ENCODE measurements at regions not wholly inside any gene's neighbourhood (a gene's known extent, or its start where the extent isn't known, plus 50 kb on each side); places are given as distances from the start of the nearest gene placed in this dataset.
A peak's percentile ranks its signal among the peaks of the same experiment; 100 is the strongest.
"Not testable (repeated sequence)": the region's sequence is repeated elsewhere in the genome, so short reads cannot be mapped to it uniquely, and the experiment has no call there.

DNA sequence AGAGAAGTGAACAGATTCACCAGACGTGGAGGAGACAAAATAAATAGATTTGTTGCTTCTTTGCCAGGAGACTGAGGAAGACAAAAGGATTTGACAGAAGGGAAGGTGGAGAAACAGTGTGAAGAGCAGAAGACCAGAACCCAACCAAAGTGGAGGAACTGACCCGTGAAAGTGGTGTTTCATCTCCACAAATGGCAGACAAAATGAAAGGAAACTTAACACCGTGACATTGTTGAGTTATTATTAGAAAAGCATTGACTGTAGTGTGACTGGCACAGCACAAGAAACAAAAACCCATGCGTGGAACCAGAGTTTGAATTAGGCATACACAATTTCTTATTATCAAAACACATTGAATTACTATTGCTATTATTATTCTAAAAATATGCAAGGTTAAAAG, 518.1 kb downstream of the TMEM121 start:
- no peak for DNase-seq (ENCODE audit: low read depth in 2 of 2)

DNA sequence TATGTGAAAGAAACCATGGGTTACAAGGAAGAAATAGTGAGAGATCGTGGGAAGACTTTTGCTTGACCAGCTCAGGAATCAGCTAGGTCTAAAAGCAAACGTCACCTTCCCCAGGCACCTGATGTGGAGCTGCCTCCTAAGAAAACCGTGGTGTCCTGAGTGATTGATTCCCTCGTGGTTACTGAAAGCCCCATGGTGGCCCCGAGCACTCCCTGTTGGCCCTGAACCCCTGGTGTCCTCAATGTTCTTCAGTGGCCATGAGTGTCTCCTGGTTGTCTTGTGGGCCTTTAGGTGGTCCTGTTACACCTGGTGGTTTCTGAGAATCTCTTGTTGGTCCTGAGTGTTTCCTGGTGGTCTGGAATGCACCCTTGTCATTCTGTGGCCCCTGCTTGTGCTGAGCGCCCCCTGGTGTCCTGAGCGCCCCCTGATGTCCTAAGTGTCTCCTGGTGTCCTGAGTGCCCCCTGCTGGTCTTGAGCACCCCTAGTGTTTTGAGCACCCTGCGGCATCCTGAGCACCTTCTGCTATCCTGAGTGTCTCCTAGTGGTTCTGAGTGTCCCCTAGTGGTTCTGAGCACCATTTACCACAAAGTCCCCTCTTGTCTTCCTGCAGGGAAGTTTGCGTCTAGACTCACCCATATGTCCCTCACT, 518.7 kb downstream of the TMEM121 start:
- DNase-seq (ENCODE audit: low read depth in 2 of 2), result peak; percentile 69 to 77

GRCh38 chr14:106051796-106052195, 525.4 kb downstream of the TMEM121 start:
- no peak for DNase-seq (ENCODE audit: low read depth in 2 of 2)

DNA sequence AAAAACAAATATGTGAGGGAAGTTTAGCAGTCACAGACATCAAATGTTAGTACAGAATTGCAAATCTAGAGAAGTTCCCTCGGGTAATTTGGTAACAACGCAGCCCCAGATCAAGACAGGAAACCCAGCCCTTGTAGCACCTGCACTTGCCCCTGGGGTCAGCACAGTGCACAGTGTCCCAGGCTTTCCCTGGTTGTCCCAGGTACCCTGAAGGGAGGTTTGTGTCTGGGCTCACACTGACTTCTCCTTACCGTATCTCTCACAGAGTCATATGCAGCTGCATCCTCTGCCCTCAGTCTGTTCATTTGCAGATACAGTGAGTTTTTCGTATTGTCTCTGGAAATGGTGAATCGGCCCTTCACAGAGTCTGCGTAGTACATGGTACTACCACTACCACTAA, 528.9 kb downstream of the TMEM121 start:
- DNase-seq (ENCODE audit: low read depth in 2 of 2), result no peak

GRCh38 chr14:106058342-106058741, 532.0 kb downstream of the TMEM121 start:
- DNase-seq (ENCODE audit: low read depth in 2 of 2), result no peak

GRCh38 chr14:106060276-106060975, 534.0 kb downstream of the TMEM121 start:
- DNase-seq (ENCODE audit: low read depth in 2 of 2), result no peak

- peak; percentile 66 to 78 for DNase-seq (ENCODE audit: low read depth in 2 of 2)
Observed at GRCh38 chr14:106061877-106062500, 535.6 kb downstream of the TMEM121 start.

GRCh38 chr14:106062502-106063272, 536.3 kb downstream of the TMEM121 start:
- DNase-seq (ENCODE audit: low read depth in 2 of 2), result no peak

GRCh38 chr14:106067935-106068334, 541.6 kb downstream of the TMEM121 start:
- no peak for DNase-seq (ENCODE audit: low read depth in 2 of 2)

GRCh38 chr14:106069804-106070625, 543.6 kb downstream of the TMEM121 start:
- DNase-seq (ENCODE audit: low read depth in 2 of 2), result no peak

GRCh38 chr14:106080922-106081321, 554.5 kb downstream of the TMEM121 start:
- no peak for DNase-seq (ENCODE audit: low read depth in 2 of 2)

GRCh38 chr14:106081721-106082120, 555.3 kb downstream of the TMEM121 start:
- not testable (repeated sequence) for DNase-seq (ENCODE audit: low read depth in 2 of 2)

DNA sequence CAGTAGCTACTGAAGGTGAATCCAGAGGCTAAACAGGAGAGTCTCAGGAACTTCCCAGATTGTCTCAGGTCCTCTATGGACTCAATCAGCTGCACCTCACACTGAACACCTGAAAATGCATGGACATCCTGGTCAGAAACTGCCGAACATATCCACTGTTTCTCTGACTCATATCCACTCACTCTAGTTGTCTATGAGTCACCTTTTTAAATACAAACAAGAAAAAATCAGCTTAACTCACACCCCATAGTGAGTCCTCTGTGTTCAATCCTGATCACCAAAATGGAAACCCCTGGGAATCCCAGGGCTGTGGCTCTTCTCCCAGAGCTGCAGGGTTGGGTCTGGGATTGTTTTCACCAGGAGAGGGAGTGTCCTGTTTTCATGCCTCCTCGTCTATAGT, 556.7 kb downstream of the TMEM121 start:
- no peak for DNase-seq (ENCODE audit: low read depth in 2 of 2)

DNA sequence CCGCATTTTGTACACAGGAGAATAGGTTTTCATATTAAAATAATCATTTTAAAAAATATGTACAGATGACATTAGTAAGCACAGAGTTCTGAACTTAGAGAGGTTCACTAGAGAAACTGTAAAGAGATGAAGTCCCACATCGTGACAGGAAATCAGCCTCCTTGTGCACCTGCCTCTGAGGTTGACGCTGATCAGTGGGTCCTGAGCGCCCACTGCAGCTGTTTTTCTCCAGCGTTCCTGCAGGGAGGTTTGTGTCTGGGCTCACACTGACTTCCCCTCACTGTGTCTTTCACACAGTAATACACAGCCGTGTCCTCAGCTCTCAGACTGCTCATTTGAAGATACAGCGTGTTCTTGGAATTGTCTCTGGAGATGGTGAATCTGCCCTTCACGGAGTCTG, 561.5 kb downstream of the TMEM121 start:
- no peak for DNase-seq (ENCODE audit: low read depth in 2 of 2)

GRCh38 chr14:106088860-106089259, 562.5 kb downstream of the TMEM121 start:
- DNase-seq (ENCODE audit: low read depth in 2 of 2), result not testable (repeated sequence)

- DNase-seq (ENCODE audit: low read depth in 2 of 2), result no peak
Observed at GRCh38 chr14:106094654-106095189, 568.3 kb downstream of the TMEM121 start.

DNA sequence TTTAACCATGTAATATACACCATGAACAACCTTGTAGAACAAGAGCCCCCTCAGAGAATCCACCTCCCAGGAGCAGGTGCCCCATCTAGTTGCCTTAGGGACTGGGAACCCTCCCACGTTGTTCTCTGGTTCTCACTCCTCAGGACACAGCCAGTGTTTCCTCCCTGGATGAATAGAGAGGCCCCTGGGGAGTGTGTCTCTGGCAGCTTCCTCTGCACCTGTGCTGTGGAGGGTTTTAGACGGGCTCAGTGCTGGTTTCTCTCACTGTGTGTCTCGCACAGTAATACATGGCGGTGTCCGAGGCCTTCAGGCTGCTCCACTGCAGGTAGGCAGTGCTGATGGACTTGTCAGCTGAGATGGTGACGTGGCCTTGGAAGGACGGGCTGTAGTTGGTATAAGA, 581.3 kb downstream of the TMEM121 start:
- no peak for DNase-seq (ENCODE audit: low read depth in 2 of 2)

DNA sequence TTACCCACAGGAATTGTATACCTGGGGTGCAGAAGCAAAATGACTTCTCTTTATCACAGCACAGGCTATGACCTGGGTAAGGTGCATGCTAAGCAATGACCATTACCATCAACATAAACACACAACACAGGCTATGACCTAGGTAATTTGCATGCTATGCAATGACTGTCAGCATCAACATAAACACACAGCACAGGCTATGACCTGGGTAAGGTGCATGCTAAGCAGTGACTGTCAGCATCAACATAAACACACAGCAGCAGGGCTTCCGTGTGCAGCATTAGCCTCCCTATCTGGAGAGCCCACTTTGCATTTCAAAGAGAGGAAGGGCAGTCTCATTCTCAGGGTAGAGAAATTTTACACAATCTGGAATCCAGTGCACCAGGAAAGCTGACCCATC, 583.0 kb downstream of the TMEM121 start:
- no peak for DNase-seq (ENCODE audit: low read depth in 2 of 2)

DNA sequence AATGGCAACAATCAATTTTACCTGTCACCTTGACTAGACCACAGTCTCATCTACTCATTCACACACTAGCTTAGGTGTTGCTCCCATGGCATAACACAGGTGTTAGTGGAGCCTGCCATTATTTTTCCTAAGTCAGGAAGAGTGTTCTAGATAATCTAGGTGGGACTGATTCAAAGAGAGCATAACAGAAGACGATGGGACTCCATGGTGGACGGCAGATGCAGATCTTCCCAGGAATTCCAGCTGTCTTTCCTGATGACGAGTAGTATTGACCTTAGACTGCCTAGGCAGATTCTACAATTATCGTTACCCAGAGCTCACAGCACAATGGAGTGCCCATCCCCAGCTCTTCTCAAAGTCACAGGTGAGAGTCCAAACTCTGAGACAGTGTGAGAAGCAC, 589.0 kb downstream of the TMEM121 start:
- no peak for DNase-seq (ENCODE audit: low read depth in 2 of 2)

DNA sequence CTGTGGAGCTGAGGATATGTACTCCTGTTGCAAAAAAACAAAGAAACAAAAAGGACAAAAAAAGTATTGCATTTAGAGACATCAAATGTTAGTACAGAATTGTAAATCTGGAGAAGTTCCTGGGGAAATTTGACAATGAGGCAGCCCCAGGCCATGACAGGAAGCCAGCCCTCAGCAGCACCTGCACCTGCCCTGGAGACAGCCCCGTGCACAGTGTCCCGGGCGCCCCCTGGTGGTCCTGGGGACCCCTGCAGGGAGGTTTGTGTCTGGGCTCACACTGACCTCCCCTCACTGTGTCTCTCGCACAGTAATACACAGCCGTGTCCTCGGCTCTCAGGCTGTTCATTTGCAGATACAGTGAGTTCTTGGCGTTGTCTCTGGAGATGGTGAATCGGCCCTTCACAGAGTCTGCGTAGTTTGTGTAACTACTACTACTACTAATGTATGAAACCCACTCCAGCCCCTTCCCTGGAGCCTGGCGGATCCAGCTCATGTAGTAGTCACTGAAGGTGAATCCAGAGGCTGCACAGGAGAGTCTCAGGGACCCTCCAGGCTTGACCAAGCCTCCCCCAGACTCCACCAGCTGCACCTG, 590.1 kb downstream of the TMEM121 start:
- not testable (repeated sequence) for DNase-seq (ENCODE audit: low read depth in 2 of 2)

DNA sequence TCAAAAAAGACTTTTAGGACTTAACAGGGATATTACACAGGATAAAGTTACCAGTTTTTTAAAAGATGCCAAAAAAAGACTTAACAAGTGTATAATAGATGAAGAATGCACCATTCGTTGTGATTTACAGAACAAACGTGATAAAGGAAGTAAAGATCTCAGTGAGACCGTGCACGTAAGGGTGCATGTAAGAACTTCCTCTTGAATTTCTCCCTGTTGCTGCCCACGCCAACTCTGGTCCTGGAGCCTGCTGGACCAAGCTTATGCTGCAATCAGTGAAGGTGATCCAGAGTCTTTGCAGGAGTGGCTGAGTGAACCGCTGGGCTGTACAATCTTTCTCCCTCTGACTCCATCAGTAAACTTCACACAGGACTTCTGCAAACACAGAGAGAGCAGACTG, 593.7 kb downstream of the TMEM121 start:
- no peak for DNase-seq (ENCODE audit: low read depth in 2 of 2)

Data from stimulated activated CD8-positive, alpha-beta memory T cell treated with anti-CD3 and anti-CD28 coated beads, Interleukin-7, amount 100 ng/mL, for 4 hours (primary cell).